DND-41 (cell line): ENCODE measurements at regions not wholly inside any gene's neighbourhood (a gene's known extent, or its start where the extent isn't known, plus 50 kb on each side); places are given as distances from the start of the nearest gene placed in this dataset.
A peak's percentile ranks its signal among the peaks of the same experiment; 100 is the strongest.

ENCODE experiments used
- ATAC-seq: fragments of 200-7000 bp; cut with Tn5 transposase; 3 replicates; pipeline ENCODE4 v1.9.1; 2021; ENCODE audit warnings: low read depth; ENCODE audit not compliant: insufficient read depth
- DNase-seq: peaks from one replicate; pipeline ENCODE4 v3.0.0-alpha.2; 2020
- H2AFZ ChIP-seq: 2 replicates; pipeline ENCODE4 v1.6.0; 2012; ENCODE audit warnings: low read depth, low read length
- H3K27ac ChIP-seq: 2 replicates; pipeline ENCODE4 v1.5.1; 2012; ENCODE audit warnings: low read length, inconsistent platforms
- H3K27me3 ChIP-seq: fragments of 200-600 bp; sonication (generic); 2 replicates; pipeline ENCODE4 v1.6.0; 2012; ENCODE audit warnings: low read length, mild to moderate bottlenecking, inconsistent platforms; ENCODE audit not compliant: insufficient read depth, poor library complexity
- H3K36me3 ChIP-seq: 2 replicates; pipeline ENCODE4 v1.5.1; 2012; ENCODE audit warnings: low read length, inconsistent platforms; ENCODE audit not compliant: insufficient read depth
- H3K4me1 ChIP-seq: 2 replicates; pipeline ENCODE4 v1.5.1; 2012; ENCODE audit warnings: mild to moderate bottlenecking, low read length; ENCODE audit not compliant: insufficient read depth
- H3K4me2 ChIP-seq: 2 replicates; pipeline ENCODE4 v1.6.0; 2012; ENCODE audit warnings: mild to moderate bottlenecking, moderate library complexity, low read length, inconsistent platforms; ENCODE audit not compliant: insufficient read depth
- H3K4me3 ChIP-seq, 2 experiments: fragments of 200-600 bp in 1 of 2; shearing (Covaris generic) in 1 of 2; 2 replicates each; pipeline ENCODE4 v1.5.1; 2012 to 2016; ENCODE audit warnings: inconsistent platforms in 2 of 2, low read length in 2 of 2, mild to moderate bottlenecking in 2 of 2, low read depth in 1 of 2, moderate library complexity in 1 of 2
- H3K79me2 ChIP-seq: 2 replicates; pipeline ENCODE4 v1.6.0; 2012; ENCODE audit warnings: low read length, inconsistent platforms; ENCODE audit not compliant: insufficient read depth
- H3K9ac ChIP-seq: 2 replicates; pipeline ENCODE4 v1.6.0; 2012; ENCODE audit warnings: low read depth, mild to moderate bottlenecking, inconsistent platforms, low read length, moderate library complexity
- H3K9me3 ChIP-seq: 2 replicates; pipeline ENCODE4 v1.5.1; 2012; ENCODE audit warnings: low read length, moderate library complexity, mild to moderate bottlenecking, inconsistent platforms; ENCODE audit not compliant: insufficient read depth, severe bottlenecking
- H4K20me1 ChIP-seq: 2 replicates; pipeline ENCODE4 v1.6.0; 2012; ENCODE audit warnings: low read length; ENCODE audit not compliant: insufficient read depth
- EZH2 ChIP-seq: IDR thresholded peaks from 3 replicates; pipeline ENCODE4 v1.6.1; 2012; ENCODE audit warnings: borderline replicate concordance, low read depth, mild to moderate bottlenecking, moderate library complexity, low read length, inconsistent platforms; ENCODE audit not compliant: severe bottlenecking
- TF ChIP-seq, protein P1 (sequence below): IDR thresholded peaks from 2 replicates; pipeline ENCODE4 v1.5.1; 2012; ENCODE audit warnings: borderline replicate concordance, low read length, moderate library complexity, mild to moderate bottlenecking; ENCODE audit not compliant: poor library complexity, severe bottlenecking; ENCODE audit errors: extremely low read depth

DNA sequence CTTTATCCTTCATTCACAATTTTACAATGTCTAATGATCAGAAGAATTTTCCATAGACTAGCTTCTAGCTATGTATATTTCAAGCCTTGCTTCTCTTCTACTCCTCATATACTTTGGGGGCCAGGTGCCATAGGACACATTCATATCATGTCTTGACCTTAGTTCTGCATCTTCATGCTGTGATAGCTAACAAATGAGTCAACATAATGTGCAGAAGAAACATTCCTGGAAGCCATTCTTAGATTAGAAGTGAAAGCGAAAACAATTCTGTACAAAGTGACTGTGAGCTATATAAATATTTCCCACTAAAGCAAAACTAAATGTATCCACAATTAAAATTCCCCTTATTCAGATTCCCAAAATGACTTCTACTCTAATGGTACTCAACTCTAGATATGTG is 320.2 kb upstream of the NREP start:
- no peak overlapping the region for H3K4me2 ChIP-seq
- H3K27ac ChIP-seq, result no peak overlapping the region
- ATAC-seq (peak; percentile 66), DNase-seq (no peak)
- no peaks in the 10 kb centered on the region for H3K9me3 ChIP-seq
- no peaks in the 10 kb centered on the region for H4K20me1 ChIP-seq
- H3K4me1 ChIP-seq, result 0 out of 2 replicates have a peak, but pooled peaks cover 5% of the 10 kb centered on the region
- no peaks in the 10 kb centered on the region for H3K79me2 ChIP-seq
- no peak overlapping the region for H3K4me3 ChIP-seq
- TF ChIP-seq EZH2, result no peak
- TF ChIP-seq, protein P1, sequence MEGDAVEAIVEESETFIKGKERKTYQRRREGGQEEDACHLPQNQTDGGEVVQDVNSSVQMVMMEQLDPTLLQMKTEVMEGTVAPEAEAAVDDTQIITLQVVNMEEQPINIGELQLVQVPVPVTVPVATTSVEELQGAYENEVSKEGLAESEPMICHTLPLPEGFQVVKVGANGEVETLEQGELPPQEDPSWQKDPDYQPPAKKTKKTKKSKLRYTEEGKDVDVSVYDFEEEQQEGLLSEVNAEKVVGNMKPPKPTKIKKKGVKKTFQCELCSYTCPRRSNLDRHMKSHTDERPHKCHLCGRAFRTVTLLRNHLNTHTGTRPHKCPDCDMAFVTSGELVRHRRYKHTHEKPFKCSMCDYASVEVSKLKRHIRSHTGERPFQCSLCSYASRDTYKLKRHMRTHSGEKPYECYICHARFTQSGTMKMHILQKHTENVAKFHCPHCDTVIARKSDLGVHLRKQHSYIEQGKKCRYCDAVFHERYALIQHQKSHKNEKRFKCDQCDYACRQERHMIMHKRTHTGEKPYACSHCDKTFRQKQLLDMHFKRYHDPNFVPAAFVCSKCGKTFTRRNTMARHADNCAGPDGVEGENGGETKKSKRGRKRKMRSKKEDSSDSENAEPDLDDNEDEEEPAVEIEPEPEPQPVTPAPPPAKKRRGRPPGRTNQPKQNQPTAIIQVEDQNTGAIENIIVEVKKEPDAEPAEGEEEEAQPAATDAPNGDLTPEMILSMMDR, result no peak
- peak overlapping the region; percentile 17; the same call in 1 of the 2 replicates for H2AFZ ChIP-seq
- H3K36me3 ChIP-seq, result no peaks in the 10 kb centered on the region
- H3K27me3 ChIP-seq, result no peaks in the 10 kb centered on the region
- H3K9ac ChIP-seq, result no peak overlapping the region

DNA sequence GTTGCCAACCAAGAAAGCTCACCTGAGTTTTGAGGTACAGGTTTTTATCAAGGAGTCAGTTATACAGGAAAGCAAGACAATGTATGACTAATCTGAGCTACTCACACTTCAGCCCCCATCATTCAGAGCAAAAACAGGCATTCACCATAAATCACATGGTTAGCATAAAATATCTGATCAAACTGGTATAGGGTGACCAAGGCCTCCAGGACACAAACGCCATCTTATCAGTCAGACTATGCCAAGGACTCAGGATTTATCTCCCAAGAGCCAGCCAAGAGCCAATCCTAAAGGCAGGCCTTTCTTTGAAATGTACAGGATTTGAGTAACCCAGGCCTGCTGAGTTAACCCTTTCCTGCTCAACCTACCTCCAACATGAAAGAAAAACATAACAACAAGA is 313.0 kb upstream of the NREP start:
- DNase-seq (no peak), ATAC-seq (no peak)
- H3K79me2 ChIP-seq, result no peaks in the 10 kb centered on the region
- H3K27ac ChIP-seq, result no peak overlapping the region
- TF ChIP-seq, protein P1, result no peak
- no peak for TF ChIP-seq EZH2
- H3K9me3 ChIP-seq, result no peaks in the 10 kb centered on the region
- no peaks in the 10 kb centered on the region for H3K27me3 ChIP-seq
- no peak overlapping the region for H3K9ac ChIP-seq
- no peak overlapping the region for H2AFZ ChIP-seq
- no peaks in the 10 kb centered on the region for H4K20me1 ChIP-seq
- no peak overlapping the region for H3K4me3 ChIP-seq
- H3K4me1 ChIP-seq, result no peaks in the 10 kb centered on the region
- H3K4me2 ChIP-seq, result no peak overlapping the region
- H3K36me3 ChIP-seq, result no peaks in the 10 kb centered on the region

DNA sequence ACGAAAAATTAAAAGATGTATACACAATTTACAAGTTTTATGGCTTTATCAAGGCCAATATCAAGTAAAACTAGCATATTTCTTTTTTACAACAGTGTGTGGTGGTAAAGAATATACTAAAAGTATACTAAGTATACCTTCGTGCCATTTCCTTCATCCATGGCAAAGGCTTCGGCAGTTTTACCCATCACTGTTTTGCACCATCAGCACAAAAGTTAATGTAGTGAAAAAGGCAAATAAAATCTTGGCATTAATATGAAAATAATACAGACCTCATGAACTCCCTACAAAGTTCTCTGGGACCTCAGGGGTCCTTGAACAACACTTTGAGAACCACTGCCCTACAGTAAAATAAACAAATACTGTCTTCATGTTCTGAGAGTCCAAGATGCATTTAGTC is 312.3 kb upstream of the NREP start:
- no peak overlapping the region for H3K4me3 ChIP-seq
- H3K27ac ChIP-seq, result no peak overlapping the region
- no peak overlapping the region for H2AFZ ChIP-seq
- H3K9me3 ChIP-seq, result no peaks in the 10 kb centered on the region
- no peaks in the 10 kb centered on the region for H3K4me1 ChIP-seq
- ATAC-seq, result no peak
- H3K27me3 ChIP-seq, result no peaks in the 10 kb centered on the region
- H3K79me2 ChIP-seq, result no peaks in the 10 kb centered on the region
- no peak for TF ChIP-seq EZH2
- no peaks in the 10 kb centered on the region for H3K36me3 ChIP-seq
- H3K4me2 ChIP-seq, result no peak overlapping the region
- DNase-seq, result no peak
- no peak overlapping the region for H3K9ac ChIP-seq
- no peaks in the 10 kb centered on the region for H4K20me1 ChIP-seq

DNA sequence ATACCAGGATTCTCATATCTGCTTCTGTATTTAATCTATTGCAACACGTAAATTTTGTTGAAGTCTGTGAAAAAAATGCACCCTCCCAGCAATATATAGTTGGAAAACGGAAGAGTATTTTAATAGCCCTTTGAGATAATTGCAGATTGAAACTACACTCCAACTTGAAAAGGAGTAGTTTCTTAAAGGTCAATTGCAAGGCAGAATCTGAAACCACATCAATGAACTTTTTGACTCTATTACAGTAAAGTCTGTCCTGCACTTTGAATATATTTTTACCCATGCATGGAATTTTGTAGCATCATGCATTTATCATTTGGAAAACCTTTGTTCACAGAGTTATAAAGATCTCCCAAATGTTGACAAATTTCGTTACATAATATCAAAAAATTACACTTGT is 311.6 kb upstream of the NREP start:
- Histone ChIP-seq H3K4me3 (no peak overlapping the region), H3K9me3 (no peaks in the 10 kb centered on the region), H3K79me2 (no peaks in the 10 kb centered on the region), H3K27me3 (no peaks in the 10 kb centered on the region), H3K27ac (no peak overlapping the region), H3K4me1 (no peaks in the 10 kb centered on the region), H3K4me2 (no peak overlapping the region), H2AFZ (no peak overlapping the region), H3K9ac (no peak overlapping the region), H3K36me3 (no peaks in the 10 kb centered on the region), H4K20me1 (no peaks in the 10 kb centered on the region)
- no peak for DNase-seq
- TF ChIP-seq EZH2, result no peak
- TF ChIP-seq, protein P1, result no peak
- ATAC-seq, result no peak
